A673 (cell line): ENCODE measurements at regions not wholly inside any gene's neighbourhood (a gene's known extent, or its start where the extent isn't known, plus 50 kb on each side); places are given as distances from the start of the nearest gene placed in this dataset.

ENCODE experiments used
- EZH2 ChIP-seq: fragments of 200-600 bp; sonication (generic); IDR thresholded peaks from 2 replicates; pipeline ENCODE4 v1.6.1; 2017; ENCODE audit warnings: borderline replicate concordance, low read depth, mild to moderate bottlenecking, mixed read lengths, antibody characterized with exemption, low read length; ENCODE audit not compliant: poor library complexity, severe bottlenecking
- TF ChIP-seq, protein P1 (sequence below): fragments of 300-800, 200-600 bp; sonication (generic); conservative IDR thresholded peaks from 2 replicates; pipeline ENCODE4 v1.5.1; 2017; ENCODE audit warnings: low read depth, mild to moderate bottlenecking, antibody characterized with exemption, low read length, moderate library complexity, mixed read lengths

DNA sequence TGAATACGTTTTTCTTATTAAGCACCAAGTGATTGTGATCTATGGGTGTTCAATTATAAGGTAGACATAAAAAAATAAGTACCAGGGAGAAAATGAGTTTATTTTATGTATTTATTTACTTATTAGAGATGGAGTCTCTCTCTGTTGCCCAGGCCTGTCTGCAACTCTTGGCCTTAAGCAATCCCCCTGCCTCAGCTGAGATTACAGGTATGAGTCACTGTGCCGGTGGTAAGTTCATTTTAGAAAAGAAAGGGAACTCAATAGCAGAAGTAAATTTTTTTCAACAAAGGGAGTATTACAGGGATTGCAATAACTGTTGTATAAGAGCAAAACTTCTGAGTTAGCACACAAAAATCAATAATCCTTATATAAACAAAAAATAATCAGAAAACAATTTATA, 98.7 kb upstream of the FUT9 start:
- TF ChIP-seq EZH2, result no peak
- TF ChIP-seq, protein P1, sequence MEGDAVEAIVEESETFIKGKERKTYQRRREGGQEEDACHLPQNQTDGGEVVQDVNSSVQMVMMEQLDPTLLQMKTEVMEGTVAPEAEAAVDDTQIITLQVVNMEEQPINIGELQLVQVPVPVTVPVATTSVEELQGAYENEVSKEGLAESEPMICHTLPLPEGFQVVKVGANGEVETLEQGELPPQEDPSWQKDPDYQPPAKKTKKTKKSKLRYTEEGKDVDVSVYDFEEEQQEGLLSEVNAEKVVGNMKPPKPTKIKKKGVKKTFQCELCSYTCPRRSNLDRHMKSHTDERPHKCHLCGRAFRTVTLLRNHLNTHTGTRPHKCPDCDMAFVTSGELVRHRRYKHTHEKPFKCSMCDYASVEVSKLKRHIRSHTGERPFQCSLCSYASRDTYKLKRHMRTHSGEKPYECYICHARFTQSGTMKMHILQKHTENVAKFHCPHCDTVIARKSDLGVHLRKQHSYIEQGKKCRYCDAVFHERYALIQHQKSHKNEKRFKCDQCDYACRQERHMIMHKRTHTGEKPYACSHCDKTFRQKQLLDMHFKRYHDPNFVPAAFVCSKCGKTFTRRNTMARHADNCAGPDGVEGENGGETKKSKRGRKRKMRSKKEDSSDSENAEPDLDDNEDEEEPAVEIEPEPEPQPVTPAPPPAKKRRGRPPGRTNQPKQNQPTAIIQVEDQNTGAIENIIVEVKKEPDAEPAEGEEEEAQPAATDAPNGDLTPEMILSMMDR, result no peak
